MM.1S (cell line): ENCODE measurements at regions not wholly inside any gene's neighbourhood (a gene's known extent, or its start where the extent isn't known, plus 50 kb on each side); places are given as distances from the start of the nearest gene placed in this dataset.

Experiments used
- EZH2 ChIP-seq: fragments of 300-600 bp; sonication (generic); optimal IDR thresholded peaks from 2 replicates; pipeline ENCODE3; 2017; ENCODE audit warnings: low read depth, mild to moderate bottlenecking, antibody characterized with exemption, low read length, mixed read lengths
- EZH2phosphoT487 ChIP-seq: fragments of 300-600 bp; sonication (generic); IDR thresholded peaks from 2 replicates; pipeline ENCODE4 v1.6.1; 2018; ENCODE audit warnings: antibody characterized with exemption, low read length
- TF ChIP-seq, protein P1 (sequence below): fragments of 300-600 bp; sonication (generic); IDR thresholded peaks from 2 replicates; pipeline ENCODE4 v1.5.1; 2016; ENCODE audit warnings: antibody characterized with exemption, low read length, mixed read lengths

DNA sequence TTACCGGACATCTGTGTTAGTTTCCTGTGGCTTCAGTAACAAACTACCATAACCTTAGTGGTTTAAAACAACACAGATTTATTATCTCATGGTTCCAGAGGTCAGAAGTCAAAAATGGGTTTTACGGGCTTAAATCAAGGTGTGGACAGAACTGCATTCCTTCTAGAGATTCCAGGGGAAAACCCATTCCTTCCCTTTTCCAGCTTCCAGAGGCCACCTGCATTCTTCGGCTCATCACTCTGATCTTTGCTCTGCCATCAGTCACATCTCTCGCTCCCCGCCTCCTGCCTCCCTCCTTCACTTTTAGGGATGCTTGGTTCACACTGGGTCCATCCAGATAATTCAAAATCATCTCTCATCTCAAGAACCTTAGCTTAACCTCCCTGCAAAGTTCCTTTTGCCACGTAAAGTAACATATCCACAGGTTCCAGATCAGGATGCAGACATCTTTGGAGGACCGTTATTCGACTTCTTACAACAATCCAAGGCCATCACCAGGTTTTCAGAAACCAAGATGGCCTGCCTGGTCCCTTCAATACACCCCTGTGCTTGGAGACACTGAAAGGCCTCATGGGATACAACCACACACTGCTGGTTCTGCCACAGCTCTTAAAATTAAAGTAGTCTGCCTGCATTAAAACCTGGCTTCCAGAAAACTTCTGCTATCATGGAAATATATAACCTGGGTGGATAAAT lies 225.9 kb upstream of the MYO3A start:
- TF ChIP-seq, protein P1, sequence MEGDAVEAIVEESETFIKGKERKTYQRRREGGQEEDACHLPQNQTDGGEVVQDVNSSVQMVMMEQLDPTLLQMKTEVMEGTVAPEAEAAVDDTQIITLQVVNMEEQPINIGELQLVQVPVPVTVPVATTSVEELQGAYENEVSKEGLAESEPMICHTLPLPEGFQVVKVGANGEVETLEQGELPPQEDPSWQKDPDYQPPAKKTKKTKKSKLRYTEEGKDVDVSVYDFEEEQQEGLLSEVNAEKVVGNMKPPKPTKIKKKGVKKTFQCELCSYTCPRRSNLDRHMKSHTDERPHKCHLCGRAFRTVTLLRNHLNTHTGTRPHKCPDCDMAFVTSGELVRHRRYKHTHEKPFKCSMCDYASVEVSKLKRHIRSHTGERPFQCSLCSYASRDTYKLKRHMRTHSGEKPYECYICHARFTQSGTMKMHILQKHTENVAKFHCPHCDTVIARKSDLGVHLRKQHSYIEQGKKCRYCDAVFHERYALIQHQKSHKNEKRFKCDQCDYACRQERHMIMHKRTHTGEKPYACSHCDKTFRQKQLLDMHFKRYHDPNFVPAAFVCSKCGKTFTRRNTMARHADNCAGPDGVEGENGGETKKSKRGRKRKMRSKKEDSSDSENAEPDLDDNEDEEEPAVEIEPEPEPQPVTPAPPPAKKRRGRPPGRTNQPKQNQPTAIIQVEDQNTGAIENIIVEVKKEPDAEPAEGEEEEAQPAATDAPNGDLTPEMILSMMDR = no peak
- no peak for TF ChIP-seq EZH2
- no peak for TF ChIP-seq EZH2phosphoT487
